NCI-H510A treated with DMSO at 0.1 percent for 48 hours (cell line): ENCODE measurements at regions not wholly inside any gene's neighbourhood (a gene's known extent, or its start where the extent isn't known, plus 50 kb on each side); places are given as distances from the start of the nearest gene placed in this dataset.
"Not testable (repeated sequence)": the region's sequence is repeated elsewhere in the genome, so short reads cannot be mapped to it uniquely, and the experiment has no call there.

ENCODE experiments used
- DNase-seq: peaks from one replicate; lab custom pipeline; 2025; lab: John Stamatoyannopoulos, UW

DNA sequence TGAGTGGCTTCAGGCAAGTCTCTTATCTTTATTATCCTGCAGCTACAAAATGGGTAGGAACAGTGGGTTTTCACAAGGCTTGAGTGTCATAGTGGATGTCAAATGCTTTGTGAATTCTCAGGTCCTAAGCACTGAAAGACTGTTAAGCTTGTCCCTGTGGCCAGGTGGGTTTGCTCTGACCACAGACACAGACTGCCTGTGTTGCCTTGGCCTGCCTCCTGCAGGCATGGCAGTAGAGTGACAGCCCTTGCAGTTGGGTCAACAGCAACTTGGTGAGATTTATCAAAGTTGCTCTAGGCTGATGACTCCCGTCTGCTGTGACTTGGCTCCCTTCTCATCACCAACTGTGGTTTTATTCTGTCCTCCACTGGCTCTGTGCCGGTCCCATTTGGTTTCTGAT is 520.0 kb upstream of the CCDC196 start:
- DNase-seq = no peak

DNA sequence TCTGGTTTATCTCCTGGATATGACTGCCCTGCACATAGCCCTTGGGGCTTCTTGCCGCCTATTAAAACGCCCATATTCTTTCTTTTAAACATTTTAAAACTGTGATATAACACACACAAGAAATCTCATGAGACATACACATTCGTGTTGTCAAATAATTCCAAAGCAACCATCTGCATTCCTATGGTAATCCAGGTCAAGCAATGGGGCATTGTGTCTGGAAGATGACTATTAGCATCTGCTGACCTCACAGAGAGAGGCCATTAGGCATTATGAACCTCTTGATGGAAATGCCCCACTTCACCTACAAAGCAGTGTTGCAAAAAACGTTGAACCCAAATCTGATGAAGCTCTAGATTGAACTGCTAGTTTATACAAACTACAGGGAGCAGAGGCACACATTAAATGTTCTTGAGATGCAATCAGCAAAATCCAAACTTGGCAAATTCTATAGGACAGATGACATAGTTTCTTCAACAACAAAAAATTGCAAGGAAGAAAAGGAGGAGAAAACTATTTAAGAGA is 513.8 kb upstream of the CCDC196 start:
- no peak for DNase-seq

DNA sequence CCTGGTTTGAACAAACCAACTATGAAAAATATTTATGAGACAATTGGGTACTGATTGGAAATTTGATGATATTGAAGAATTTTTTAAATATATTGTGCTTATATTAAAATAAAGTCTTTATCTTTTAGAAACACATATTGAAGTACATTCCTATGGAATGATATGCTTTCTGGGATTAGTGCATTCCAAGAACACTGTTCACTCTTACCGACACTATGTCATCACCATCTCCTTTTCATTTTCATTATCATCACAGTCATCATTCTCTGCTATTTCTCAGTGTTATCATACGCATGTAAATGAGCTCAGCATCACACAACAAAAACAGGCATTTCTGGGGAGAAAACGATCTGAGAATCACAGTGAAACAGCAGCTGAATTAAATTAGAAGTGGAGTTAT is 513.3 kb upstream of the CCDC196 start:
- no peak for DNase-seq

DNA sequence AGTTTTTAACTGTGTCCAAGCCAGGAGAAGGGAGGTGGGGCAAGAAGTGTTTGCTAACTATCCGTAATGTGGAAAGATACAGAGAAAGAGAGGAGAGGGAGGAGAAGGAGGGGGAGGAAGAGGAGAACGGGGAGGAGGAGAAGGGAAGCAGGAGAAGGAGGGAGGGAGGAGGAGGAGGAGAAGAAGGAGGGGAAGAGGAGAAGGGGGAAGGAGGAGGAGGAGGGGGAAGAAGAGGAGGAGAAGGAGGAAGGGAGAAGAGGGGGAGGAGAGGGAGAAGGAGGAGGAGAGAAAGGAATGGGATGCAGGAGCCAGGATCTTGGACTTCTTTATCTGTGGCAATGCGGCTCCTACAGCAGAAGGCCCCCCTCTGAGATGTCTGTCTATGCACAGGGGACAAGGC is 510.3 kb upstream of the CCDC196 start:
- no peak for DNase-seq

DNA sequence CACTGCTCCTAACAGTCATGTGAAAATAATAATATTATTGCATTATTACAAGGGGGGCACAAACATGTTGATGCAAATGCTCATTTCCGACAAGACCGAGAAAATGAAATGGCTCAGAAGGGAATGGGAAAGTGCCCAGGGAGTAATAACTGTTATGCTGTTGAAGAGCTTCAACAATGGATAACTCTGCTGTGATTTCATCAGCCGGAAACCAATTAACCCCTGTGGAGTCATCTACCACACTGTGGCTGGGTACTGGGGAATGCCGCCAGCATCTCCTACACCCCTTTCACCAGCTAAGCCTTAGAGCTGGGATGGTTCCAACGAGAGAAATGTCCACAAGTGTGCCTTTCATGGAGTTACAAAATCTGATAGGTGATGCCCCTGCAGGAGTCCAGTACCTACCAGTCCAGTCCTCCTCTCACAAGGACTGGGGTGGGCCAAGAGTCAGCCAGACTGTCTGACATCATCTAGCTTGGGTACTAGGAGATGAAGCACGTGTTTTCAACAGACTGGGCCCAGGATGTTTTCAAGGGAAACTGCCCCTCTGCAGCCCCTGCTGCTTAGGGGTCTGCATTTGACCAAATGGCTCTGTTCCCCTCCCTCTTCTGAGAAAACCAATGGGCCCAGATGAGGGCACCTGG is 509.3 kb upstream of the CCDC196 start:
- DNase-seq = no peak

DNA sequence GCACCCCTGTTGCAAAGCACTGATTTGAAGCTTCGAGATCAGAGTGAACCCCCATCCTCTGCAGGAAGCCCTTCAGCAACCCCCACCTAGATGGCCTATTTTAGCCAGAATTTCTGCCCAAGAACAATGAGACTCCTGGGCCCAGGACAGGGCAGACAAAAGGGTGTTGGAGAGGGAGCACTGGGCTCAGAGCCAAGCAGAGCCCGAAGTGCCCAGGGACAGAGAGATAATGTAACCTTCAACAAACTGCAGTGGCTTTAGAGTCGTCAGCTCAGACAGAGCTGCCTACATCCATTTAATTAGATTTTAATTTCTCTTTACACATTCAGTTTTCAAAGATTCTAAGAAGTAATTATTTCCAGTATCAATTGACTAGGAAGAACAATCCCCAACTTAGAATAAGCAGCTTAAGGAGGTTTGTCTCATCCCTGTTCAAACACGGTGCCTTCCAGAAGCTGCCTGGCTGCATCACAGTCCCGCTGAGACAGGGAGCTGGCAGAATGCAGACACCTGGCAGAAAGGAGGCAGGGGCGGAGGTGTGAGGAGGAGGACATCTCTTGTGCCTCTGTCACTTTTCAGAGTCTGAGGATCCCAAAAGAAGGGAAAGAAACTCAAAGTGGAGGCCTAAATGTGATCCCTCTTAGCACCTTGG is 504.9 kb upstream of the CCDC196 start:
- DNase-seq = no peak

DNA sequence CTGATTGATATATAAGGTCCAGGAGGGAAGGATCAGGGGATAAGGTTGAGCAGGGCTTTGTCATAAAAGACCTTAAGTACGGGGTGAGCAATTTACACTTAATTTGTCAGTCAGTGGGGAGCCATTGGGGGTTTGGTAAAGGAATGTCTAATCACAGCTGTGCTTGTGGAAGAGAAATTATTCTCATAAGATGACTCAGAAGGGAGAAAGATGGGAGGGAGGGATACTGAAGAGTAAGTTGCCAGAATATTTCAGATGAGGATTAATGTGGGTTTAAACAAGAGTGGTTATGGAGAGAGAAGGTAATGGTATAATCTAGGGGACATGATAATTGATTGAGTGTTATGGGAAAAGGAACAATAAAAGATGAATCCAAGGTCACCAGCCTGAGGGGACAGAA is 500.1 kb upstream of the CCDC196 start:
- no peak for DNase-seq

DNA sequence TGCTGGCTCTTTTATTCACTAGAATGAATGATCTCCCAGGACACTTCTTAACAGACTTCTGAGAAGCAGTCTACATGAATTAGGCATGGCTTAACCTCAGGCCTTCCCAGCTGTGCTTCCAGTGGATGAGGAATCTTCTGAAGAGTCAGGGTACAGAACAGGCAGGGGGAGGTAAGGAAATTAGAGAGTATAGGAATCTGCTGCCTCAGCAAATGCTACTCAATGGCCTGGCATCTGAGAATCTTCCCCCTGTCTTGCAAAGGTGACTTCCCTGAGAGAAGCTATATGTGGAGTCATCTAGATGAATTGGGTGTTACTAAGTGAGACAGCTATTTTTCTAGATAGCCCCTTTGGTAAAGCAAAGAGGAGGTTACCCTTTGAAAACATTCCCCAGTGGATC is 496.2 kb upstream of the CCDC196 start:
- DNase-seq = no peak

DNA sequence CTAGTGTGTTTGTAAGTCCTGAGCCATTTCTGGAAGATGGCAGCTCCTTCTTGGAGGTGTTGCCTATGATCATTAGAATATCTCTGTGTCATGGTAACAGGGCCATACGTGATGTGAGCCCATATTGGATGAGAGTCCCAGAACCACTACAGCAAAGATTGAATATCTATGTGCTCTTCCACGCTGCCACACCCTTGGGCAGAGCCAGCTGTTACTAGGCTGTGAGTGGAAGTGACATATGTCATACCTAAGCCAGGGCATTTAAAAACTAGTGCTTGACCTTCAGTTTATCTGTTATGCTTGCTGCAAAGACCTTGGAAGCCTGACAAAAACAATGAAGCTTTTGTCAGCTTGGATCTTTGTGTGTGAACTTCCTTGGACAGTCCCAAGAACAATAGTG is 495.1 kb upstream of the CCDC196 start:
- no peak for DNase-seq

DNA sequence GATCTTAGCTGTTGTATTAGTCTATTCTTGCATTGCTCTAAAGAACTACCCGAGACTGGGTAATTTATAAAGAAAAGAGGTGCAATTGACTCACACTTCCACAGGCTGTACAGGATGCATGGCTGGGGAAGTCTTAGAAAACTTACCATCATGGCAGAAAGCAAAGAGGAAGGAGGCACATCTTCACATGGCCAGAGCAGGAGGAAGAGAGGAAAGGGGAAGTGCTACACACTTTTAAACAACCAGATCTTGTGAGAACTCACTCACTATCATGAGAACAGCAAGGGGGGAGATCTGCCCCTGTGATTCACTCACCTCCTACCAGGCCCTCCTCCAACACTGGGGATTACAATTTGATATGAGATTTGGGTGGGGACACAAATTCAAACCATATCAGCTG is 494.2 kb upstream of the CCDC196 start:
- DNase-seq = not testable (repeated sequence)

DNA sequence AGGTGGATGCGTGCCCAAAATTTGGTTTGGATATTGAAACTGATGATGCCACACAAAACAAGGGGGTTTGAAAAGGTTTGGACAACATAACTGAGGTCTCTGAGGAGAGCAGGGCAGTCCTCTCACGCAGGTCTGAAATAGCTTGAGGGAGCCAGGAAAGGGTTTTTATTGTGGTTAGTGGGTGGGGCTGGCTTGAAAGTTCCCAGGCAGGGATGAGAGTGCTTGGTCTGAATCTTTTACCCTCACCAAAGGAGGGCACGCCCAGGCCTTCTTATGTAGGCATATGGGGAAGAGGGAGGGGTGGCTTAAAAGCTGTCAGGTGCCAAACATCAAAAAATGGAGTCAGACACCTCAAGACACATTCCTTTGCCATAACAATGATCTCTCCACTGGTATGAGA is 493.1 kb upstream of the CCDC196 start:
- no peak for DNase-seq

DNA sequence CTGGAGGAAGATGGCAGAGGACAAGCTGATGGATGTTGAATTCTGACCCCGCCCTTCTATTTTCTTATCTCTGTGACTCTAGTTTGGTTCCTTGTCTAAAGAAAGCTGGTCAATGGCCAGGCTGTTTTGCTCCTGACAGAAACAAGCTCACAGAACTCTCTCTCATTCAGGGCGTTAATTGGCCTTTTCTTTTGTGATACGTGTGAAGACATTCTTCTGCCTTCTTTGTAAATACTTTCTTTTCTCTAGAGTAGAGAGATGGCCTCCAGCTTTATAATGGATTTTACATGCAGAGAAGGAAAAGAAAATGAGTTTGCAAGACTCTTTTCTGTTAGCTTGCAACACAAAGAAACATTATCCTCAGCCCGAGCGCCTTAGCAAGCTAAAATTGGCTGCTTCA is 492.2 kb upstream of the CCDC196 start:
- no peak for DNase-seq

DNA sequence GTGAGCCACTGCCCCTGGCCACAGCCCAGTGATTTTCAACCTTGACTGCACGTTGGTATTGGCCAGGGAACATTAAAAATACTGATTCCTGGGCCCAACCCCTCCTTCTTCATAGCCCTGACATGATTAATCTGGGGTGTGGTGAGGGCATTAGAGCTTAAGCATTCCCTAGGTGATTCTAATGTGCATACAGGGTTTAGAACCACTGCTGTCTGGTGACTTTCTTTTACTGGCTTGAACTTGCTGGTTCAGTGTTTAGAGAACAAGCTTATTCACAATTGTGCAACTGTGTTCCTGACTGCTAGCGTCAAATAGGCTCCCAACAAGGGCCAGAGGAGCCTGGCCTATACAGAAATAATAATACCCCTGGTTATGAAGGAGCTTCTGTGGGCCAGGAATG is 488.8 kb upstream of the CCDC196 start:
- DNase-seq = no peak

DNA sequence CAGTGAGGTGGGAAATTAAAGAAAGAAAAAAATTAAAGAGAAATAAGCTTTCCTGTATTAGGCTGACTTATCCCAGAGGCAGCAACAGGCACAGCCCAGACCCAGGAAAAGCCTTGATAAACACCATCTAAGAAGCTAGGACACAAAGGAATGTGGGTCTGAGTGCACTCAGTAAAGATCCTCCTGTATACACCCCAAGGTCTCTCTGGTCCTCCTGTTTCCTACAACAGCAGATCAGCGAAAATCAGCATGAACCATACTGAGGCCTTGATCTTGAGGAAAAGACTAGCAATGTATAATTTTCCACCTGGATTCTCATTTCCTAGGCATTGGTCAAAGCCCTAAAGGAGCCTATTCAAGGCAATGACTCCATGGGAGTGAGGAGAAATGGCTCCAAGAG is 486.3 kb upstream of the CCDC196 start:
- DNase-seq = no peak

DNA sequence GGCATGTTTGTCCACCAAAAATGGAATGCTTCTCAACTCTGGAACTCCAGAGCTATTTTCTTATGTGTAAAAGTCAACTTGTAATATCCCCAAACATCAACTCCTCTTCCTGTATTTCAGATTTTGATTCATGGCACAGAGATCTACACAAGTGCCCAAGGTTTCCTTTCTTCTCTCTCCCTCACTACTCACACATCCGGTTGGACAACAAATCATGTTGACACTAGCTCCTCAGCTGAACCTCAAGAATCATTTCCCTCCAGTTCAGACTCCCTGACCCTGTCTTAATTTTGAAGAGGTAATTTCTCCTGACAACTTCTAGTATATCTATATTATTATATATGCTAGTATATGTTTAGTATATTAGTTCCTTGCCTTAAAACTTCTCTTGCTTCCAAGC is 485.4 kb upstream of the CCDC196 start:
- no peak for DNase-seq

DNA sequence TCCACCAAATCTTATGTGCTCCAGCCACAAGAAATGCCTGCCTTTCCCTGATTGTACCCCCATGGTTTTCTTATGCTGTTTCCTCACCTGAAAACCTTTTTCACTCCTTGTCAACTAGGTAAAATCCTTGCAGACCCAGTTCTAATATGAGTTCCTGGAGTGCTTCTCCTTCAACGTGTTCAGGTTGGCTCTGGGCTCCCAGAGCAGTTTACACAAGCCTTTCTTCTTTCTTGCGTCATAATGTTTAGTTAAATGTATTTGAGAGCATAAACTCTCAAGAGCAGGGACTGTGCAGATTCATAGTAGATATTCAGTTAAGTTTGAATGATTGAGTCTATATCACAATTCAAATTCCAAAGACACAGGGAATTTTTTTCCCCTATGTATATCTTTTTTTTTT is 484.8 kb upstream of the CCDC196 start:
- no peak for DNase-seq

DNA sequence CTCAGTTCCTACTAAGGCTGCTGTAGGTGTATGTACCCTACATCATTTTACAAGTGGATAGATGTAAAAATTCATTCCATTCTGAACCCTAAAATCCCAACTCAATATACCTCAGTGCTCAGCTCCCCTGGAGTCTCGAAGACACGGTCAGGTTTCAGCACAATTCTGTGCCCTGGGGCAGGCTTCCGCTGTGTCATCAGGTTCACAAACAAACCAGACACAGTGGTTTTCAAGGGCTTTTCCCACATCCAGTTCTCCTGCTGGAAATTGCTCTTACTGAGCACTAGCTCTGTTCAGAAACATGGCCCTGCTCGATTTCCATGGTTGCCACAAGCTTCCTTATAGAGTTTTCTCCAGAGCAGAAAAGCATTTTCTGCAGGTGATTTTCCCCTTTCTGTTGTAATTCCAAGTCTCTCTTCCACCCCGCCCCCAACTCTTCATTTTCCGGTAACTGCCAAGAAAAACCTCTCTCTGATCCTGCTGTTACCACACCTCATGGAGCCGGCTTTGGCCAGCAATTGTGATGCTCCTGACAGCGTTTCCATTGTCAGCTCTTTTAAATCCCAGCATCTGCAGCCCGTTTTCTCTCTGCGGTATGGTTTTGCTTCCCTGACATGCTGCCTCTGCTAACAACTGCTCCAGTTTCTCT is 483.0 kb upstream of the CCDC196 start:
- DNase-seq = no peak

DNA sequence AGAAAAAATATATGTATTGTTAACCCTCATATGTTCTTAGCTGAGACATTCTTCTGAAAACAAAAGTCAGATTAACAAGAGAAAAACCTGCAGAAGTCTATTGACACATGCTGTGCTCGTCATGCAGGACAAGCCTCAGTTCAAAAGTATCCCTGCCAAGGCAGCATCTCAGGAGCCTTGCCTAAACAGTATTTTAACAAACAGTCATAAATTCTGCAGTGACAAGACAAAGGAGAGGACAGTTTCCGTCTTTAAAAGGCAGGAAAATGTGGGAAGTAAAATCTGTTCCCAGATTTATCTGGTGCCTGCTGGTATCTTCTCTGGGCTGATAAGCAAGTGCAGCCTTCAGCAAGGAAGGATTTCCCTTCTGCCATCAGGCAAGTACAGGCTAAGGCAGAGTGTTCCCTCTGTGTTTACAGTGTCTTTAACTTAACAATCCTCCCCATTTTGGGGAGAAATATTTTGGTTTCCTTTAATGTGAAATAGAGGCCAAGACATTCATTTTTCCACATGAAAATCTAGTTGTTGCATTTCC is 480.2 kb upstream of the CCDC196 start:
- DNase-seq = no peak

DNA sequence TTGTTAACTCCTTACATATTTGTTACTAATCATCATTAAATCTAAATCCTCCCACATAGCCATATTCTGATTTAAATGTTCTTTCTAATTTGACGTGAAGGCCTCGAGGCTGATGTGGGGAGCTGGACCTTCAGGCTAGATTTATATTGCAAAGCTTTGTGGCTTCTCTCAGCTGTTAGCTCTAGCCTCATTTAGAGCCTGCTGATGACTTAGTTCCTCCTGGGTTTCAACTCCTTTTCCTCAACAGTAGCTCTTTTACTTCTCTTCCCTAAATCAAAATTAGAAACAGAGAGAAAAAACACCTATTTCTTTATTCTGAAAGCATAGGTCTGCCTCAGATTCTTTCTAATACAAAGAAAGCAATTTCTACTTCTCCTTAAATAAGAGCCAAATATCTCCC is 477.5 kb upstream of the CCDC196 start:
- DNase-seq = no peak

DNA sequence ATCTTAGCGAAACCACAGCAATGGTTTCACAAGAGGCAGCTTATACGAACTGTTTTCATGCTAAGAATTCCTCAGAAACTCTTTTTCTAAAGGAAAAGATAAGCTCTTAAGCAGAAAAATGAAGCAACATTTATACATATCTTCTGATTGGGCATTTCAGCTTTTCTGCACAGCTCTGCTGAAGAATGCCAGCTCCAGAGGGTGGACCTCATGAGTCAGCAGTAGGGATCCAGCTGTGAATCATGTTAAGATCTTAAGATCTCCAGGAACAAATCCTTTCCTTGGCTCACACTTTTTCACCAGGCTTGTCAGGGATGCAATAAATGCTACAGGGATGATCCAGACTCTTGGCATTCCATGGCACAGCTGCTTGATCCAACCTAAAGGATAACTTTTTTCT is 477.1 kb upstream of the CCDC196 start:
- DNase-seq = no peak

DNA sequence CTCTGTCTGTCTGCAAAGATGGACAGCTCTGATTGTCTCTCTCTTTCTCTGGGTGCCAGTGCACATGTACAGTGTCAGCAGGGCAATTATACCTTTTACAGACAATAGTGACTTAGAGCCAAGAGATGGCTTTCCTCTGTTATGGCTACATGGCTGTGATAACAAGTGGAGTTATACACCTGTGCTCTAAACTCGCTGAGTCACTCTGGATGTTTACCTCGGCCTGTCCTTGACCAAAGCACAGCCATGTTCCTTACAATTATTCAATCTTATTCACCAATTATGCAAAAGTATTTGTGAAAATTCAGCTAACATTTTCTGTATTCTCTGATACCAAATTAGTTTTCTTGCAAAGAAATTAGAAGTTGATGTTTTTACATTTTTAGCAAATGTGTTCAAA is 475.5 kb upstream of the CCDC196 start:
- DNase-seq = no peak

DNA sequence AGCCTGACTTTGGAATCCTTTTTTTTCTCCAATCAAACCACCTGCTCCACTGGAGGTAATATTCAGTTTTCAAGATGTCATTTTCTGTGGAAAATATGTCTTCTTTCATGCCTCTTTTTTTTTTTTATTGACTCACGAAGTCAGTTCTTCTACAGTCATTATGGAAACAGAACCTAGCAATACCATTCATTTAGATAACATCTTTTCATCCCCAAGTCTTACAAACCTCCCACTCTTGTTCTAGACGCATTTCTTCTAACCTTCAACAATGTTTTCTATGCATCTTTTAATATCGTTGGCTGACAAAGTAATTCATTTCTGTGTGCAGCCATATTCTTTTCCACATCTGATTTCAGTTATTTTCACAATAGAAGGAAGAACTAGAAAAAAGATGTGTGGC is 474.3 kb upstream of the CCDC196 start:
- no peak for DNase-seq

DNA sequence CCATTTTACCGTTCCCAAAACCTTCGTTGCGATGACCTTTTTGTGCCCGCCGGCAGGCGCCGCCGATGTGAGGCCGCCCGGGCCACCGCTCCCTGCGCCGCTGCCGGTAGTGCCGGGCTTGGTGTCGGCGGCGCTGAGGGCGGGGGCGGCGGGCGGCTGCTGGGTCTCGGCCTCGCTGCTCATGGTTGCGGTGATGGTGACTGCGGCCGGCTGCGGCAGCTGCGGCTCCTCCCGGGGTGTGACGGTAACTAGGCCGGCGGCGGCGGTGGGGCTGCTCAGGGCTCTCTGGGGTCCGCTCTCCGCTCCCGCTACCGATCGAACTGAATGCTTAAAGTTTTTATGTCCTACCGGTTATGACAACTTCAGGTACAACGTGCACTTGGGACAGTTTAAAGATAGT is 472.6 kb upstream of the CCDC196 start:
- DNase-seq = not testable (repeated sequence)
